GM21737 (cell line): ENCODE measurements at regions not wholly inside any gene's neighbourhood (a gene's known extent, or its start where the extent isn't known, plus 50 kb on each side); places are given as distances from the start of the nearest gene placed in this dataset.

Experiments
- ATAC-seq: cut with Tn5 transposase; IDR thresholded peaks from one replicate; pipeline ENCODE4 v1.9.1; 2021; ENCODE audit warnings: mild to moderate bottlenecking, moderate library complexity; ENCODE audit not compliant: unreplicated experiment

- no peak for ATAC-seq
These were observed 224.2 kb downstream of the CLIC5 start for GRCh38 chr6:45791211-45792168.

GRCh38 chr6:45789238-45789637, 226.4 kb downstream of the CLIC5 start:
- no peak for ATAC-seq

- ATAC-seq, result no peak
These were observed 228.3 kb downstream of the CLIC5 start for GRCh38 chr6:45787384-45787783.

GRCh38 chr6:45786355-45786781, 229.3 kb downstream of the CLIC5 start:
- no peak for ATAC-seq

DNA sequence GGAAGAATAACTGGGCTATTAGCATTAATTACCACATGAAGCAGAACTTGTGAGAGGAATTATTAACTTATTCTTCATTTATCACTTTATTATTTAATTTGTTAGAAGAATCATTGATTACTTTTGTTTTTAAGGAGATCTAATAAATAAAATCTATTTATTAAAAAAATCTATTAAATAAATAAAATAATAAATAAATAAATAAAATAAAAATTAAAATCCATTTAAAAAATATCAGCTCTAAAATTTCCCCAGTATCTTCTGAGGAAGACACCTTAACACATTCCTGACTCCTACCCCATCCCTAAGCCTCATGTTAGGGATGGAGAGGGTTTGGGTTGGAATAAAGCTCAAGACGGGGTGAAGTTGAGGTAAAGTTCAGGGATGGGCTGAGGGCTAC, 231.4 kb downstream of the CLIC5 start:
- no peak for ATAC-seq

GRCh38 chr6:45783716-45784115, 231.9 kb downstream of the CLIC5 start:
- ATAC-seq, result no peak

DNA sequence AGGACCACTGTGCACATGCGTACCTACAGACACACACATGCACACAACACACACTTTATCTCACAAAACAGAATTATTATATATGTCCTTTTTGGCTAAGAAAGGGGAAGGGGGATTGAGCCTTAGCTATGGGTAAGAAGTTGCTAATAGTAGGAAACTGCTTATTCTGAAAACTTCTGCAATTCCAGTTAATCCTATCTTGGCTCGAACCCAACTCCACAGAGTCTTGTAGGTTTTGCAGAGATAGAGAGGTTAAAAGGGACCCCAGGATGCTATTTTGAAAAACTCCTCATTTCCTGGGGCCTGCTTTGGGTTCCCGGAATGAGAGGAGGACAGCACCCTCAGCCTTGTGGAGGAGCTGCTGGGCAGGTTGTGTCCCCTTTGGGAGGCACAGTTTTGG, 233.8 kb downstream of the CLIC5 start:
- ATAC-seq, result no peak

- no peak for ATAC-seq
These were observed 235.1 kb downstream of the CLIC5 start for GRCh38 chr6:45780523-45780922.

DNA sequence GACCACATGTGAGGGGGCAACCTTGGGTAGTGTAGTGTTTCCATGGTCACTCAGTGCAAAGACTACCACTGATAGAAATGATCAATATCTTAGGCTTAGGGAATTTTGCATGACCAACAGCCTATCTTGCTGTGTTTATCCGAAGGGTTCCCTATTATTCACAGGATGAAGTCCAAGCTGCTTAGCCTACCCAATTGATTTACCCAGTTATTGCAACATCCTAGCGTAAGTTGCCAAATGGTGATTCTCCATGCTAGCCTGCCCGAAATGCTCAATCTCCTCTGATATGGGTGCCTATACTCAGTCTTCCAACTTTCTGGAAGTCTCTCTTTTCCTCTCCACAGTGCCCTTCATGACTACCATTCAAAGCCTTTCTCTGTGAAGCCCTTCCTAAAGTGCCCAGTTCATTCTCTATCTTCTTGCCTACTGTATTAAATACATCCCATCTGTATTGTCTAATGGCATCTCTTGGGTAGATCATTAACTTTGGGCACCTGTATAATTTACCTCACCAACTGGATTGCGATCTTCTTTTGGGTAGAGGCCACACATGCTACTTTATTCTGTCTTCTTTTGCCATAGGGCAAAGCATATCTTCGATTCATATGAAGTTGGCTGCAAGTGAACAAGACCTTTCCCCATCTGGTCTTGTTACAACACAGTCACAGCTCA, 240.5 kb downstream of the CLIC5 start:
- ATAC-seq, result no peak

DNA sequence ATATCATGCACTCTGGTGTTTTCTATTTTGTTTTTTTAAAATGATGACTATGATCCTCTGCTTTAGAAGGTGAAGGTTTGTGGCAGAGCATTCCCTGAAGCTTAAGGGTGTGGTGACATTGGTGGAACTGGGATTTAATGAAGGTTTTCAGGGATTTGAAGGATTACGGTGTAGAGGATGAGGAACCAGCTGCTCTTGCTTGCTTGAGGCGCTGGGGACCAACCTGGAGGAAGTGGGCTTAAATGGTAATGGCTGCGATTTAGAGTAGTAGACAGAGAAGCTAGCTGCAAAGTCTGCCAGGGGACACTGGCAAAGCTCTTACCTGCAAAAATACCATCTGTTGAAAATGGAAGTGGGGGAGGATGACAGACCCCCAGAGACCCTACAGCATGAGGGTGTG, 241.8 kb downstream of the CLIC5 start:
- no peak for ATAC-seq

DNA sequence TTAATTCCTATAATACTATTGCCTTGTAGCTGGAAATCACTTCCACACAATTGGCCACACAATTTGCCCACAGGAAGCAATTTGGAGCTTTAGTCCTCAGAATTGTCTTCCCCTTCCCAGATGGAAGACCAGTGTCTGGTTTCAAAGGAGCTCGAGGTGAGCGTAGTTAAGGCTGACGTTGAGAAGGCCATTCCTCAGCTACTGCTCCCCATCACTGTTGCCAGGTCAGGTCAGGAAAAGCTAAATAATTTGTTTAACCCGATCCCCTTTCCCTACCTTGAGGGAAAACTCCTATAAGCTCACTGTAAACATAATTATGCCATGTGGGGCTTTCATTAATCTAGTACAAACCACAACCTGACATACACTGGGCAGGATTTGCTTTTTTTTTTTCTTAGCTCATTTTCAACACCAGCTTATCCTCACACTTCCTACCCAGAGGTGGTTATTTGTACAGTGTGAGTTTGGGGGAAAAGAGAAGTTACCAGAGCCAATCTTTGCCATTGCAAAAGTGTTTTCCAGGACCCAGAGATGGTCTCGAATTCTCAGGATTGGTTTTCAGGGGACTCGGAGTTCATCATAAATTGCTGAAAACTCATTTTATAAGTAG, 242.7 kb downstream of the CLIC5 start:
- ATAC-seq, result no peak

DNA sequence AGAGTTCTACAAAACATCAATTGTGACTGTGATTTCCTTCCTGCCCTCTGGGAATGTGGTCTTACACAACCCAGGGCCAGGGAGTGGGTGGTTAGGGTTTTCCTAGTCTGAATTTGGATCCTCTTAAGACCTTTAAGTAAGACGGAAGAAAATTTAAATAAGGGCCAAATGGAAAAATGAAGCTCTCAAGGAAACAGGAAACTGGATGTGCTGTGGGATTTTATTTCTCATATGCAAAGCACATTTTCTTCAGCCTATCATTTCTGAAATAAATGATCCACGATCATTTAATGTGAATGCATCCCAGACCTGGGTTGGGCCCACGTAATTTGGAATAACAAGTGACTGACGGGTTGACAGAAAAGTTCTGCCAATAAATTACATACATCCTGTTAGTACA, 243.6 kb downstream of the CLIC5 start:
- no peak for ATAC-seq

- ATAC-seq, result no peak
These were observed 252.4 kb downstream of the CLIC5 start for GRCh38 chr6:45763281-45763680.

DNA sequence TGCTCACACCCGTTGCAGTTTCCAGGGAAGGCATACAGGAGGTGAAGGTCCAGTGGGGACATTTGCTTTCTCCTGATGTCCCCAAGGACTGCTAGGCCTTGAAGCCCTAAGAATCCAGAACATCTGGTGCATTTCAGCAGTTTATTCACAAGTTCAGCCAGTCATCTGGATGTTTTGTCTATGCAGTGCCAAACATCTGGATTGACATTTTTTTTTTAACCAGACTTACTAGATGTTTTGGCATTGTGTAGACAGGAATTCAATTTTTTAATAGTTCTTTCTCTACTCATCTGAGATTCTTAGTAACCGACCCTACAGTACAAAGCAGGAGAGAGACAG, 256.2 kb downstream of the CLIC5 start:
- no peak for ATAC-seq

DNA sequence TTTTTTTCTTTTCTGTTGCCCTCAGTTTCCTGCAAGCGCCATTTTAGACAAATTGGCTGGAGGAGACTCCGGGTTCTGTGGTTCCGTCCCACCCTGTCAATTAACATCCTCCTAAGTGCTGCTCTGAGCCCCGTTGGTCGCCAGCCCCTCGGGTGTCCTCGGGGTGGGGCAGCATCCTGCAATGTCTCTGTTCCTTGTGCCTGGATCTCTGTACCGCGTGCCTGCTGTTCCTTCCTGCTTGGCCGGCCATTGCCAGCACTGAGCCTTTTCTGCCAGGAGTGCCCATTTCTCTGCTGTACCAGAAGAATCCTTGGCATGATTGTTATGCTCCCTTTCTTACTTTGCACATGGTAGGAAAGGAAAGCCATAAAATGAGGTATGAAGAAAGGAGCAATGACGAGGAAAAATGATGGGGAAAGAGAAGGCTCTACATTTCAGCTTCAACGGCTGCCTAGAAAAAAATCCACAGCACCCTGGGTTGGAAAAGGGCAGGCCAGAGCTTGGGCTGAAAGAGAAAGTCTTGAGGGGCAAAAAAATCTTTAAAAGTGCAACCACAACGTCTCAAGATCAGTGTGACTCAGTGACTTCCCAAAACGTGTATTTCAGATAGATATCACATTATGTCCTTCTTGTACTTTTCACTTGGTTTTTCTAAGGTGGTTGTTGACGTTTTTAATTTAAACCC, 256.7 kb downstream of the CLIC5 start:
- no peak for ATAC-seq

- ATAC-seq, result no peak
These were observed 258.1 kb downstream of the CLIC5 start for GRCh38 chr6:45757443-45758130.

- no peak for ATAC-seq
These were observed 259.1 kb downstream of the CLIC5 start for GRCh38 chr6:45756606-45757005.

- no peak for ATAC-seq
These were observed 261.2 kb downstream of the CLIC5 start for GRCh38 chr6:45754432-45754831.

DNA sequence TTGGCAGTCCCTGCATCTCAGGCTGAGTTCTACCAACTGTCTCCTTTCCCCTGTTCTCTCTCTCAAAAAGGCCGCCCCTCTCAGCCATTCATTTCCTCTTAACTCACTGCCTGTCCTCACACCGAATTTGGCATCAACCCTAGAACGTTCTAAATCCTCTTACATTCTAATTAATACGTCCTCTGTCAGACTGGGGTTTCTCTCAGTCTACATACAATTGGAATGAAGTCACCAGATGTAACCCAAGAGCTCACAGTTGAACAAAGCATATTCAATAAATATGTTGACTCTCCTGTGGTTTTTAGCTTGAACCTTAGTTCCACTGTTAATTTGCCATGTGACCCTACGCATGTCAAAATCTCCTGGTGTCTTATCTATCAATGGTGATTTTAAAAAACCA, 269.6 kb downstream of the CLIC5 start:
- no peak for ATAC-seq

DNA sequence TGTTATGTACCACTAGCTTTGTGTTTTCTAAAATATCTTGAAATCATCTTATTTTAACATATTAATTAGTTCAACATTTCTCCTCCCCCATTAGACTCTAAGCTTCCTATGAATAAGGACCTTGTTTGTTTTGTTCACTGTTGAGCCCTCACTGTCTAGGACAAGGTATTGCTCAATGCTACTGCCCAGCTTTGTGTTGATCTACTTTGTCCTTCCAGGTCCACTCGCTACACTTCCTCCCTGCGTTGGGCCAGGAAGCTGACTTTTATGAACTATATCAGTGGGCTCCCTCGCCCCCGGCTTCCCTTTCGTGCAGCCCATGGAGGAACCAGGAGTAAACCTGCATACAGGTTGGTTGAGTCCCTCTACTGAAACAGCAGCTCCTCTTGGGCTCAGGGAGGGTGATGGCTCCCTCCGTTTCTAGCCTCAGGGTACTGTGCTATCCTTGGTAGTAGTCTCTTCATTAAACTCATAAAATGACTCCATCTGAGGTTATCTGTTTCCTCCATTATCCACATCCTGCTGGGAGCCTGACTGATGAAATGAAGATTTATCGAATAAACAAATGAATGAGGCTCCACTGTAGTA, 272.5 kb downstream of the CLIC5 start:
- ATAC-seq, result no peak
